PC-3 (cell line): ENCODE measurements at regions not wholly inside any gene's neighbourhood (a gene's known extent, or its start where the extent isn't known, plus 50 kb on each side); places are given as distances from the start of the nearest gene placed in this dataset.

Experiments used
- ATAC-seq: fragments of 200-7000 bp; cut with Tn5 transposase; 2 replicates; pipeline ENCODE4 v1.9.1; 2020; ENCODE audit warnings: mild to moderate bottlenecking, moderate library complexity
- BruUV-seq: library from RNA; stranded (reverse); fragments of 400-500 nt; replicated peaks from 2 replicates; lab custom pipeline; 2021; lab: Mats Ljungman, UMichigan
- CTCF ChIA-PET: fragments of 300-600 bp; sonication (Branson Sonifier 250); formaldehyde crosslinking; loops from one replicate; lab custom pipeline; 2022; ENCODE audit warnings: antibody characterized with exemption; lab: Charles Lee
- POLR2A ChIA-PET: fragments of 300-600 bp; sonication (Branson Sonifier 250); formaldehyde crosslinking; loops from one replicate; lab custom pipeline; 2022; ENCODE audit warnings: antibody characterized with exemption; ENCODE audit not compliant: unreplicated experiment; lab: Charles Lee
- DNase-seq: peaks from one replicate; pipeline ENCODE4 v3.0.0-alpha.2; 2015
- H2AFZ ChIP-seq: fragments of 300-600 bp; sonication (generic); 2 replicates; pipeline ENCODE4 v1.6.0; 2016; ENCODE audit warnings: antibody characterized with exemption, low read length
- H3F3A ChIP-seq: fragments of 300-600 bp; sonication (generic); one replicate; pipeline ENCODE4 v1.6.0; 2017; ENCODE audit warnings: antibody characterized with exemption, low read length, control low read depth, mild to moderate bottlenecking; ENCODE audit not compliant: unreplicated experiment
- H3K27ac ChIP-seq: fragments of 300-600 bp; sonication (generic); 2 replicates; pipeline ENCODE4 v1.5.1; 2016; ENCODE audit warnings: mild to moderate bottlenecking, low read length
- H3K27me3 ChIP-seq: fragments of 300-600 bp; sonication (generic); 2 replicates; pipeline ENCODE4 v1.6.1; 2016; ENCODE audit warnings: low read length, mixed read lengths
- H3K36me3 ChIP-seq: fragments of 300-600 bp; sonication (generic); 2 replicates; pipeline ENCODE4 v1.6.1; 2016; ENCODE audit warnings: low read depth, mixed run types, low read length, mixed read lengths
- H3K4me1 ChIP-seq: fragments of 300-600 bp; sonication (generic); 2 replicates; pipeline ENCODE4 v1.5.1; 2016; ENCODE audit warnings: low read length; ENCODE audit not compliant: insufficient read depth
- H3K4me2 ChIP-seq: fragments of 300-600 bp; sonication (generic); 2 replicates; pipeline ENCODE4 v1.6.0; 2016; ENCODE audit warnings: low read length
- H3K4me3 ChIP-seq: fragments of 300-600 bp; sonication (generic); 2 replicates; pipeline ENCODE4 v1.5.1; 2016; ENCODE audit warnings: mild to moderate bottlenecking, low read length, mixed read lengths
- H3K79me2 ChIP-seq: fragments of 300-600 bp; sonication (generic); 2 replicates; pipeline ENCODE4 v1.6.1; 2017; ENCODE audit warnings: low read length, mixed read lengths
- H3K9ac ChIP-seq: fragments of 300-600 bp; sonication (generic); 2 replicates; pipeline ENCODE4 v1.6.0; 2016; ENCODE audit warnings: mild to moderate bottlenecking, low read length
- H3K9me2 ChIP-seq: fragments of 300-600 bp; sonication (generic); replicated peaks from 2 replicates; pipeline ENCODE4 v1.6.1; 2016; ENCODE audit warnings: mixed run types, low read length, mixed read lengths
- H3K9me3 ChIP-seq: fragments of 300-600 bp; sonication (generic); 2 replicates; pipeline ENCODE4 v1.6.1; 2016; ENCODE audit warnings: low read length, mixed read lengths
- H4K20me1 ChIP-seq: fragments of 300-600 bp; sonication (generic); 2 replicates; pipeline ENCODE4 v1.6.1; 2016; ENCODE audit warnings: low read length, mixed read lengths
- EZH2 ChIP-seq: fragments of 300-600 bp; sonication (generic); IDR thresholded peaks from one replicate; pipeline ENCODE4 v1.6.1; 2017; ENCODE audit warnings: antibody characterized with exemption, mild to moderate bottlenecking, low read length; ENCODE audit not compliant: unreplicated experiment
- EZH2phosphoT487 ChIP-seq: fragments of 300-600 bp; sonication (generic); IDR thresholded peaks from 2 replicates; pipeline ENCODE4 v1.6.1; 2018; ENCODE audit warnings: mild to moderate bottlenecking, antibody characterized with exemption, low read length, borderline replicate concordance
- intact Hi-C: fragments of 100-400 bp; cut with micrococcal nuclease; formaldehyde crosslinking; loops from 2 replicates; pipeline ENCODE4 v1.9.0; 2023
- TF ChIP-seq, protein P1 (sequence below): fragments of 300-600 bp; sonication (generic); conservative IDR thresholded peaks from 2 replicates; pipeline ENCODE4 v1.5.1; 2017; ENCODE audit warnings: antibody characterized with exemption, low read depth, mild to moderate bottlenecking, low read length

DNA sequence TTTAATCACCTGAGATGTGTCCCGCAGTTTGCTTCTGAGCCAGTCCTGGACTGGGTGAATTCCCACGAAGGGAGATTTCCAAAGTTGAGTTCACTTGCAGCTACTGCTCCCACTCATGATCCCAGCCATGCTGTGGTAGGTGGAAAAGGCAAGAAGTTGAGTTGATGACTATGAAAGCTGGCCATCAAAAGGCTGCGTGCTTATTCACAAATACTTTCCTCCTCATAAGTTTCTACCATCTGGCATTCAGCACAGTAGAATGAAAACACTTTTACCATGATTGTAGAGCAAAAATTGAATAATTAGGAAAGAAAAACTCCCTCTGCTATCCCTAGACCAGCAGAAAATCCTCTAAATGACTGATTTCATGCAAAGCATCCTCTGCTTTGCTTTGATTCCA lies 281.8 kb downstream of the INHBA start:
- Histone ChIP-seq H2AFZ (no peak overlapping the region), H3F3A (no peaks in the 10 kb centered on the region), H3K27me3 (no peaks in the 10 kb centered on the region), H3K36me3 (no peaks in the 10 kb centered on the region), H3K9me3 (no peaks in the 10 kb centered on the region), H3K4me3 (no peak overlapping the region), H3K9me2 (no peaks in the 10 kb centered on the region), H4K20me1 (no peaks in the 10 kb centered on the region), H3K4me2 (no peak overlapping the region), H3K9ac (no peak overlapping the region), H3K4me1 (peaks cover 29% of the 10 kb centered on the region), H3K27ac (no peak overlapping the region), H3K79me2 (no peaks in the 10 kb centered on the region)
- ChIA-PET POLR2A (no interaction called here), CTCF (no interaction called here)
- ATAC-seq (no peak), DNase-seq (no peak)
- no TSS peak for BruUV-seq
- TF ChIP-seq, protein P1, sequence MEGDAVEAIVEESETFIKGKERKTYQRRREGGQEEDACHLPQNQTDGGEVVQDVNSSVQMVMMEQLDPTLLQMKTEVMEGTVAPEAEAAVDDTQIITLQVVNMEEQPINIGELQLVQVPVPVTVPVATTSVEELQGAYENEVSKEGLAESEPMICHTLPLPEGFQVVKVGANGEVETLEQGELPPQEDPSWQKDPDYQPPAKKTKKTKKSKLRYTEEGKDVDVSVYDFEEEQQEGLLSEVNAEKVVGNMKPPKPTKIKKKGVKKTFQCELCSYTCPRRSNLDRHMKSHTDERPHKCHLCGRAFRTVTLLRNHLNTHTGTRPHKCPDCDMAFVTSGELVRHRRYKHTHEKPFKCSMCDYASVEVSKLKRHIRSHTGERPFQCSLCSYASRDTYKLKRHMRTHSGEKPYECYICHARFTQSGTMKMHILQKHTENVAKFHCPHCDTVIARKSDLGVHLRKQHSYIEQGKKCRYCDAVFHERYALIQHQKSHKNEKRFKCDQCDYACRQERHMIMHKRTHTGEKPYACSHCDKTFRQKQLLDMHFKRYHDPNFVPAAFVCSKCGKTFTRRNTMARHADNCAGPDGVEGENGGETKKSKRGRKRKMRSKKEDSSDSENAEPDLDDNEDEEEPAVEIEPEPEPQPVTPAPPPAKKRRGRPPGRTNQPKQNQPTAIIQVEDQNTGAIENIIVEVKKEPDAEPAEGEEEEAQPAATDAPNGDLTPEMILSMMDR = no peak
- TF ChIP-seq EZH2 (no peak), EZH2phosphoT487 (no peak)
- intact Hi-C loops = no loop called here

DNA sequence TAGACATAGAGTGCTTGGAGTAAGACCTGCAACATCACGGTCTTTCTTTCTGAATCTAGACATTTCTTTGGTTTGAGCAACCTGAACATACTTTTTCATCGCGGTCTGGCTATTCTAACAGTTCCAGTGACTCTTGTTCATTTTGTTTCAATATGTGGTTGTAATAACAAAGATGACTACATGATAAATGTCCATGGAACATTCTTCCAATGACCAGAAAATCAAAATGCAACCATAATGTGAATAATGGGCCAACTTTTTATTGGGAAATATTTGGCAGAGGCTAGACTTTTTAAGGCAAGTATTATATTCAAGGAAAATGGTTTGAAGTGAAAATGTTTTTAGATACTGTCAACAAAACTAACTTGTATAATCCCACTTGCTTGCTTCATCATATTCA lies 282.5 kb downstream of the INHBA start:
- no peak overlapping the region for H3K4me3 ChIP-seq
- no peaks in the 10 kb centered on the region for H3K9me3 ChIP-seq
- H3K27ac ChIP-seq = no peak overlapping the region
- no peak overlapping the region for H3K9ac ChIP-seq
- H3K4me1 ChIP-seq = peaks cover 24% of the 10 kb centered on the region
- H2AFZ ChIP-seq = no peak overlapping the region
- DNase-seq (no peak), ATAC-seq (no peak)
- TF ChIP-seq EZH2 (no peak), EZH2phosphoT487 (no peak)
- TF ChIP-seq, protein P1 = no peak
- no peak overlapping the region for H3K4me2 ChIP-seq
- ChIA-PET CTCF (no interaction called here), POLR2A (no interaction called here)
- intact Hi-C loops = no loop called here
- H3F3A ChIP-seq = no peaks in the 10 kb centered on the region
- no peaks in the 10 kb centered on the region for H3K9me2 ChIP-seq
- no TSS peak for BruUV-seq
- no peaks in the 10 kb centered on the region for H3K27me3 ChIP-seq
- H4K20me1 ChIP-seq = no peaks in the 10 kb centered on the region
- no peaks in the 10 kb centered on the region for H3K79me2 ChIP-seq
- no peaks in the 10 kb centered on the region for H3K36me3 ChIP-seq

DNA sequence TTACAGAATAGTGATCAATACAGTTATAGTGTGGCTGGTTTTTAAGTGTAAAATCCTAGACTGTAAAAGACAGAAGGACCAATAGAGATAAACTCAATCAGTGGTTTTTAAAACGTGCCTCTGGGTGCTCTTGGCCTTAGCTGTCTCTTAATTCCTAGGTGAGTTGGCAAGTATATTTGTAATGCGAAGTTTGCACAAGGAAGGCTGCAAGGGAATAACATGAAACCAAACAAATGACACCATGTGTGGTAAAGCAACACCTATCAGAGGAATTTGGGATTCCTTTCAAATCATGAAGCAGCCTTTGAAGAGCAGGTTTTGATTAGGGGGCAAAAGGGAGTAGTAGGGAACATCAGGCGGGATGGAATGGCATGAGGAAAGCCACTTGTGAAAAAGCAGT lies 284.6 kb downstream of the INHBA start:
- H2AFZ ChIP-seq = peak overlapping the region; percentile 40; the same call in 1 of the 2 replicates
- DNase-seq = peak; percentile 44
- TF ChIP-seq, protein P1 = no peak
- TF ChIP-seq EZH2 (no peak), EZH2phosphoT487 (no peak)

More for the DNA sequence above, 284.6 kb downstream of the INHBA start:
- intact Hi-C loops = no loop called here
- no peaks in the 10 kb centered on the region for H3F3A ChIP-seq
- H3K9ac ChIP-seq = no peak overlapping the region
- H3K4me3 ChIP-seq = no peak overlapping the region
- no peaks in the 10 kb centered on the region for H4K20me1 ChIP-seq
- no peak overlapping the region for H3K4me2 ChIP-seq
- no peaks in the 10 kb centered on the region for H3K79me2 ChIP-seq
- H3K36me3 ChIP-seq = no peaks in the 10 kb centered on the region
- peak; percentile 79 for ATAC-seq
- H3K4me1 ChIP-seq = peaks cover 12% of the 10 kb centered on the region; the same call in 1 of the 2 replicates
- POLR2A ChIA-PET = no interaction called here
- H3K27me3 ChIP-seq = no peaks in the 10 kb centered on the region
- H3K9me3 ChIP-seq = no peaks in the 10 kb centered on the region
- CTCF ChIA-PET = no interaction called here
- H3K9me2 ChIP-seq = no peaks in the 10 kb centered on the region
- no TSS peak for BruUV-seq
- H3K27ac ChIP-seq = no peak overlapping the region
